Vagina (tissue), 2 donors: ENCODE measurements at regions not wholly inside any gene's neighbourhood (a gene's known extent, or its start where the extent isn't known, plus 50 kb on each side); places are given as distances from the start of the nearest gene placed in this dataset.

Source experiments
- CTCF ChIP-seq, 3 experiments: fragments of 450-650 bp in 2 of 3; fragments of 200-600 bp in 1 of 3; sonication (generic) in 1 of 3; IDR thresholded peaks; one replicate each; pipeline ENCODE4 v1.5.1; 2017 to 2019; ENCODE audit warnings: antibody characterized with exemption in 3 of 3, mild to moderate bottlenecking in 2 of 3, moderate library complexity in 2 of 3
- POLR2A ChIP-seq, 2 donors: fragments of 450-650 bp; IDR thresholded peaks; one replicate each; pipeline ENCODE4 v1.6.1; 2017; ENCODE audit warnings: antibody characterized with exemption in 2 of 2, mild to moderate bottlenecking in 2 of 2, moderate library complexity in 2 of 2

DNA sequence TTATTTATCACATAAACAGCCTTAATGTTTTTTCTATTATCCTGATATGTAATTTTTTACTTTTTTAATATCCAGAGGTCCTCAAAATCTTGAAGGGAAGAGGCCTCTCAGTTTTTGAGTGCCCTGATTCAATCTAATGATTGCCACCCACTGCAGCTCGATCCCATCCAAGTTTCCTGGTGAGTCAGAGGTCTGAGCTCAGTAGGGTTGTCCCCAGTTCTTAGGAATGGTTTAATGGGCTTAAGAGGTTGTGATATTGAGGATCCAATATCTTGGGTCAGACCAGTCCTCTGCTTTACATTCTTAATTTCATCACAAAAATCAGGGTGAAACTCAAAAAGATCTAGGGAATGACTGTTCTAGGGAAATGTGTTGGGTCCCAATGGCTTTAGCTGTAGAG is 238.5 kb downstream of the NSUN3 start:
- TF ChIP-seq CTCF (IDR thresholded peaks at IDR 0.05) (no peak), POLR2A (IDR thresholded peaks at IDR 0.05) (no peak)
